ENCODE measurements at regions not wholly inside any gene's neighbourhood (a gene's known extent, or its start where the extent isn't known, plus 50 kb on each side); places are given as distances from the start of the nearest gene placed in this dataset.

- H3K9ac ChIP-seq: no peak overlapping the region
- no peak overlapping the region for H3K4me2 ChIP-seq
- no peaks in the 10 kb centered on the region for H4K20me1 ChIP-seq (ENCODE audit: low read depth)
Measured at GRCh38 chr18:55088000-55088401, 128.7 kb upstream of the CCDC68 start.

GRCh38 chr18:55086906-55087305 lies 127.6 kb upstream of the CCDC68 start:
- no peak overlapping the region for H3K4me3 ChIP-seq
- H3K4me2 ChIP-seq: no peak overlapping the region
- DNase-seq (ENCODE audit: low spot score): no peak
- H3K27ac ChIP-seq: no peak overlapping the region
- H3K4me1 ChIP-seq: no peaks in the 10 kb centered on the region
- no peaks in the 10 kb centered on the region for H3K9me3 ChIP-seq (ENCODE audit: low read depth)
- H3K9ac ChIP-seq: no peak overlapping the region
- H3K36me3 ChIP-seq: no peaks in the 10 kb centered on the region
- Mint-ChIP-seq H3K27ac (no peak overlapping the region), H3K27me3 (ENCODE audit: insufficient read depth, low read depth) (no peaks in the 10 kb centered on the region), H3K4me1 (no peaks in the 10 kb centered on the region), H3K4me3 (no peak overlapping the region), H3K9me3 (no peaks in the 10 kb centered on the region), H3K36me3 (no peaks in the 10 kb centered on the region)
- no peak for TF ChIP-seq CTCF (IDR thresholded peaks at IDR 0.05)
- H3F3A ChIP-seq (ENCODE audit: low read depth): no peaks in the 10 kb centered on the region
- no peaks in the 10 kb centered on the region for H3K79me2 ChIP-seq (ENCODE audit: low read depth)
- no peak overlapping the region for H2AFZ ChIP-seq (replicated peaks)
- H3K27me3 ChIP-seq: no peaks in the 10 kb centered on the region
- H4K20me1 ChIP-seq (ENCODE audit: low read depth): no peaks in the 10 kb centered on the region

More at GRCh38 chr18:55088000-55088401, 128.7 kb upstream of the CCDC68 start:
- Mint-ChIP-seq H3K9me3 (no peaks in the 10 kb centered on the region), H3K36me3 (no peaks in the 10 kb centered on the region), H3K27me3 (ENCODE audit: insufficient read depth, low read depth) (no peaks in the 10 kb centered on the region), H3K27ac (no peak overlapping the region), H3K4me3 (no peak overlapping the region), H3K4me1 (no peaks in the 10 kb centered on the region)
- Histone ChIP-seq H3K27me3 (no peaks in the 10 kb centered on the region), H2AFZ (replicated peaks) (no peak overlapping the region), H3K27ac (no peak overlapping the region), H3K4me1 (no peaks in the 10 kb centered on the region), H3K4me3 (no peak overlapping the region), H3F3A (ENCODE audit: low read depth) (no peaks in the 10 kb centered on the region), H3K79me2 (ENCODE audit: low read depth) (no peaks in the 10 kb centered on the region), H3K9me3 (ENCODE audit: low read depth) (no peaks in the 10 kb centered on the region), H3K36me3 (no peaks in the 10 kb centered on the region)
- TF ChIP-seq EZH2 (IDR thresholded peaks at IDR 0.05): no peak
- TF ChIP-seq CTCF (IDR thresholded peaks at IDR 0.05): no peak
- TF ChIP-seq EZH2phosphoT487 (IDR thresholded peaks at IDR 0.05): no peak
- no peak for DNase-seq (ENCODE audit: low spot score)

GRCh38 chr18:55085557-55086285 lies 126.5 kb upstream of the CCDC68 start:
- no peaks in the 10 kb centered on the region for H4K20me1 ChIP-seq (ENCODE audit: low read depth)
- no peaks in the 10 kb centered on the region for H3K36me3 ChIP-seq
- no peaks in the 10 kb centered on the region for H3K4me1 ChIP-seq
- H3K4me3 ChIP-seq: no peak overlapping the region
- TF ChIP-seq CTCF (IDR thresholded peaks at IDR 0.05) (no peak), EZH2phosphoT487 (IDR thresholded peaks at IDR 0.05) (no peak), EZH2 (IDR thresholded peaks at IDR 0.05) (no peak)
- Mint-ChIP-seq H3K4me1 (no peaks in the 10 kb centered on the region), H3K36me3 (no peaks in the 10 kb centered on the region), H3K9me3 (no peaks in the 10 kb centered on the region), H3K27ac (no peak overlapping the region), H3K27me3 (ENCODE audit: insufficient read depth, low read depth) (peaks cover 2% of the 10 kb centered on the region), H3K4me3 (no peak overlapping the region)
- no peaks in the 10 kb centered on the region for H3K9me3 ChIP-seq (ENCODE audit: low read depth)
- no peaks in the 10 kb centered on the region for H3F3A ChIP-seq (ENCODE audit: low read depth)
- no peak overlapping the region for H3K9ac ChIP-seq
- no peak for DNase-seq (ENCODE audit: low spot score)
- H3K4me2 ChIP-seq: no peak overlapping the region
- H3K27me3 ChIP-seq: no peaks in the 10 kb centered on the region
- no peak overlapping the region for H3K27ac ChIP-seq
- no peak overlapping the region for H2AFZ ChIP-seq (replicated peaks)
- H3K79me2 ChIP-seq (ENCODE audit: low read depth): no peaks in the 10 kb centered on the region

Data from neural progenitor cell (in vitro differentiated cells).